Thyroid gland (tissue), 4 donors: ENCODE measurements at regions not wholly inside any gene's neighbourhood (a gene's known extent, or its start where the extent isn't known, plus 50 kb on each side); places are given as distances from the start of the nearest gene placed in this dataset.

Experiments used
- DNase-seq, 2 donors: peaks; one replicate each; pipeline ENCODE4 v3.0.0-alpha.2; 2019
- H3K27ac ChIP-seq, 3 donors: fragments of 200-600 bp; sonication (generic); 1 replicate in 2 of 3; 2 replicates in 1 of 3; pipeline ENCODE4 v1.5.1; 2016 to 2019; ENCODE audit warnings: mild to moderate bottlenecking in 1 of 3, moderate library complexity in 1 of 3
- H3K27me3 ChIP-seq: fragments of 200-600 bp; sonication (generic); one replicate; pipeline ENCODE4 v1.5.1; 2019
- H3K36me3 ChIP-seq, 2 donors: fragments of 200-600 bp; sonication (generic); one replicate each; pipeline ENCODE4 v1.5.1; 2016 to 2019
- H3K4me1 ChIP-seq, 2 donors: fragments of 200-600 bp; sonication (generic); one replicate each; pipeline ENCODE4 v1.5.1; 2017 to 2019
- H3K4me3 ChIP-seq, 3 donors: fragments of 200-600 bp; sonication (generic); replicated peaks in 1 of 3; 1 replicate in 2 of 3; 2 replicates in 1 of 3; pipeline ENCODE4 v1.5.1; 2016; ENCODE audit warnings: mild to moderate bottlenecking in 1 of 3
- H3K9me3 ChIP-seq: fragments of 200-600 bp; sonication (generic); one replicate; pipeline ENCODE4 v1.5.1; 2017
- POLR2A ChIP-seq, 2 donors: fragments of 450-650 bp; IDR thresholded peaks; one replicate each; pipeline ENCODE4 v1.6.1; 2017; ENCODE audit warnings: antibody characterized with exemption in 2 of 2, mild to moderate bottlenecking in 2 of 2, moderate library complexity in 1 of 2
- WGBS, 2 donors: methylation state at CpG; one replicate each; pipeline ENCODE4 v1.1.5; 2017; 5-methylcytosine and 5-hydroxymethylcytosine counted together
- intact Hi-C: fragments of 100-400 bp; cut with DNase I; formaldehyde crosslinking; loops from one replicate; pipeline ENCODE4 v1.15.1; 2023
- TF ChIP-seq, protein P1 (sequence below), 6 experiments: fragments of 200-600 bp in 3 of 6; fragments of 450-650 bp in 3 of 6; sonication (generic) in 3 of 6; IDR thresholded peaks; one replicate each; pipeline ENCODE4 v1.5.1; 2016 to 2019; ENCODE audit warnings: antibody characterized with exemption in 6 of 6, mild to moderate bottlenecking in 2 of 6, inconsistent platforms in 1 of 6, moderate library complexity in 1 of 6

DNA sequence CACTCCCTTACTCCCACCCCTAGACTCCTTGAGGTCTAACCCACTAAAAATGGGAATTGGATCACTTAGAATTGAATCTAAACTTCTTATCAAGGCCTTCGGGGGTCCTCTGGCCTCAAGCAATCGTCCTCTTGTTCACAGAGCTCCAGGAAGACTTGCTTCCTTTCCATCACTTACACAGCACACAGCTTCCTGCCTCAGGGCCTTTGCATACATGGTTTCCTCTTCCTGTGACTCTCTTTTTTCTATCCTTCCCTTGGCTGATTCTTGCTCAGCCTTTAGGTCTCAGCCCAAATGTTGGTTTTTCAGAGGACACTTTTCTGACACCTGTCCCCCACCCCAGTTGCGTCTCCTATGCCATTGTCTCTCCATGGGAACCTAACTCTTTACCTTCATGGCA is 50.0 kb upstream of the ALDH1B1 start:
- DNase-seq = no peak
- Histone ChIP-seq H3K27ac (no peak overlapping the region), H3K27me3 (no peaks in the 10 kb centered on the region), H3K36me3 (no peaks in the 10 kb centered on the region), H3K9me3 (no peaks in the 10 kb centered on the region), H3K4me3 (no peak overlapping the region), H3K4me1 (no peaks in the 10 kb centered on the region)
- TF ChIP-seq, protein P1, sequence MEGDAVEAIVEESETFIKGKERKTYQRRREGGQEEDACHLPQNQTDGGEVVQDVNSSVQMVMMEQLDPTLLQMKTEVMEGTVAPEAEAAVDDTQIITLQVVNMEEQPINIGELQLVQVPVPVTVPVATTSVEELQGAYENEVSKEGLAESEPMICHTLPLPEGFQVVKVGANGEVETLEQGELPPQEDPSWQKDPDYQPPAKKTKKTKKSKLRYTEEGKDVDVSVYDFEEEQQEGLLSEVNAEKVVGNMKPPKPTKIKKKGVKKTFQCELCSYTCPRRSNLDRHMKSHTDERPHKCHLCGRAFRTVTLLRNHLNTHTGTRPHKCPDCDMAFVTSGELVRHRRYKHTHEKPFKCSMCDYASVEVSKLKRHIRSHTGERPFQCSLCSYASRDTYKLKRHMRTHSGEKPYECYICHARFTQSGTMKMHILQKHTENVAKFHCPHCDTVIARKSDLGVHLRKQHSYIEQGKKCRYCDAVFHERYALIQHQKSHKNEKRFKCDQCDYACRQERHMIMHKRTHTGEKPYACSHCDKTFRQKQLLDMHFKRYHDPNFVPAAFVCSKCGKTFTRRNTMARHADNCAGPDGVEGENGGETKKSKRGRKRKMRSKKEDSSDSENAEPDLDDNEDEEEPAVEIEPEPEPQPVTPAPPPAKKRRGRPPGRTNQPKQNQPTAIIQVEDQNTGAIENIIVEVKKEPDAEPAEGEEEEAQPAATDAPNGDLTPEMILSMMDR (IDR thresholded peaks at IDR 0.05) = no peak
- TF ChIP-seq POLR2A (IDR thresholded peaks at IDR 0.05) = no peak
- intact Hi-C loops = no loop called here
- WGBS, 2 donors = 69 to 77% methylated on average over 3 of the region's 3 CpGs

DNA sequence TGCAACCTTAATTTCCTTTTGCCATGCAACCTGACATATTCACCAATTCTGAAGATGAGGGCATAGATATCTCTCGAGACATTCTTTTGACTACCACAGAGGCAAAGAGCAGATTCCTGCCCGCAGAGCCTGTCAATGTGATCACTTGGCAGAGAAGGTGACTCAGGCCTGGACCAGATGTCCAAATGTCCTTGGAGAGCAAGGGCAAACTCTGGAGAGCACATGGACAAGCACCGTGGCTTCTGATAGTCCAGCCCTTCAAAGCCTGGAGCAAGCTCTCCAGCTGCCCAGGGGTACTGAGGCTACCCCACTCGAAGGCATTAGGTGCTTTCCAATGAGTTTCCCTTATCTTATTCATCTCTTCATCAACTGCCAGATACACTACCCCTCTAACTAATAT is 50.4 kb upstream of the ALDH1B1 start:
- Histone ChIP-seq H3K9me3 (no peaks in the 10 kb centered on the region), H3K4me3 (no peak overlapping the region), H3K27ac (no peak overlapping the region), H3K36me3 (no peaks in the 10 kb centered on the region), H3K4me1 (no peaks in the 10 kb centered on the region), H3K27me3 (no peaks in the 10 kb centered on the region)
- TF ChIP-seq, protein P1 (IDR thresholded peaks at IDR 0.05) = no peak
- no peak for TF ChIP-seq POLR2A (IDR thresholded peaks at IDR 0.05)
- intact Hi-C loops = no loop called here
- WGBS, 2 donors = 89 to 91% methylated on average over 4 of the region's 4 CpGs
- no peak for DNase-seq

- no peaks in the 10 kb centered on the region for H3K27me3 ChIP-seq
- WGBS, 2 donors = 63 to 83% methylated on average over 2 of the region's 2 CpGs
- intact Hi-C loops = no loop called here
- H3K9me3 ChIP-seq = no peaks in the 10 kb centered on the region
- no peak overlapping the region for H3K4me3 ChIP-seq
- H3K36me3 ChIP-seq = no peaks in the 10 kb centered on the region
- no peaks in the 10 kb centered on the region for H3K4me1 ChIP-seq
- no peak for TF ChIP-seq POLR2A (IDR thresholded peaks at IDR 0.05)
- TF ChIP-seq, protein P1 (IDR thresholded peaks at IDR 0.05) = no peak
- DNase-seq = no peak
- no peak overlapping the region for H3K27ac ChIP-seq
These were observed 53.0 kb upstream of the ALDH1B1 start for GRCh38 chr9:38339496-38339895.

DNA sequence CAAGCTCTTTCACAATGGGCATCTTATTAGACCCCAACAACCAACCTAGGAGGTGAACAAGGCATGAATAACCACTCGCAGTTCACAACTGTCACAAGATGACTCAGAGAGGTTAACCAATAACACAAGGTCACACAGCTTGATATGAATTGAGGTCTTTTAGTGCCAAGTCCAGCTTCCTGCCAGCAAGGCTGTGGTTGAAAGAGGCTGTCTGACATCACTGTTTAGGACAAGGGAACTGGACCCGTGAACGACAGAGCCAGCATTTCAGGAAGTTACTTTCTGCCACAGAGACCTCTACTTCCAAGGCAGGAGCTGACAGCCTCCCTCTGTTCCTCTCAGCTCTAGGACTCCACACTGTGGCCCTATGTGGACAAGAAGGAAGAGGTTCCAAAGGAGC is 53.4 kb upstream of the ALDH1B1 start:
- H3K4me3 ChIP-seq = no peak overlapping the region
- intact Hi-C loops = no loop called here
- H3K4me1 ChIP-seq = no peaks in the 10 kb centered on the region
- no peak for TF ChIP-seq POLR2A (IDR thresholded peaks at IDR 0.05)
- TF ChIP-seq, protein P1 (IDR thresholded peaks at IDR 0.05) = no peak
- WGBS, 2 donors = 48 to 67% methylated on average over 3 of the region's 3 CpGs
- H3K9me3 ChIP-seq = no peaks in the 10 kb centered on the region
- DNase-seq = no peak
- H3K27me3 ChIP-seq = no peaks in the 10 kb centered on the region
- no peaks in the 10 kb centered on the region for H3K36me3 ChIP-seq
- no peak overlapping the region for H3K27ac ChIP-seq

GRCh38 chr9:38338342-38339018 is 54.0 kb upstream of the ALDH1B1 start:
- WGBS, 2 donors = 95 to 96% methylated on average over 5 of the region's 5 CpGs
- Histone ChIP-seq H3K36me3 (no peaks in the 10 kb centered on the region), H3K9me3 (no peaks in the 10 kb centered on the region), H3K27me3 (no peaks in the 10 kb centered on the region), H3K27ac (no peak overlapping the region), H3K4me3 (no peak overlapping the region), H3K4me1 (no peaks in the 10 kb centered on the region)
- no peak for DNase-seq
- TF ChIP-seq, protein P1 (IDR thresholded peaks at IDR 0.05) = no peak
- no peak for TF ChIP-seq POLR2A (IDR thresholded peaks at IDR 0.05)
- intact Hi-C loops = no loop called here
